Astrocyte (in vitro differentiated cells and primary cell): ENCODE measurements at regions not wholly inside any gene's neighbourhood (a gene's known extent, or its start where the extent isn't known, plus 50 kb on each side); places are given as distances from the start of the nearest gene placed in this dataset.

Source experiments
- DNase-seq: peaks from one replicate; pipeline ENCODE4 v3.0.0-alpha.2; 2010; ENCODE audit warnings: low read depth
- FAIRE-seq: peaks from 2 replicates; lab custom pipeline; 2011; peaks lifted over from hg19 to GRCh38; lab: Jason Lieb, UNC
- H2AFZ ChIP-seq: 2 replicates; pipeline ENCODE4 v1.6.0; 2012; ENCODE audit warnings: low read depth, low read length, inconsistent platforms
- H3K27ac ChIP-seq: 2 replicates; pipeline ENCODE4 v1.5.1; 2011; ENCODE audit warnings: low read depth, low read length, inconsistent platforms
- H3K27me3 ChIP-seq: 2 replicates; pipeline ENCODE4 v1.6.0; 2011; ENCODE audit warnings: low read length, inconsistent platforms; ENCODE audit not compliant: insufficient read depth
- H3K36me3 ChIP-seq: 2 replicates; pipeline ENCODE4 v1.5.1; 2011; ENCODE audit warnings: low read length, inconsistent platforms; ENCODE audit not compliant: insufficient read depth
- H3K4me1 ChIP-seq: 2 replicates; pipeline ENCODE4 v1.5.1; 2011; ENCODE audit warnings: low read length, inconsistent platforms; ENCODE audit not compliant: insufficient read depth
- H3K4me2 ChIP-seq: 2 replicates; pipeline ENCODE4 v1.6.0; 2012; ENCODE audit warnings: low read length, inconsistent platforms
- H3K4me3 ChIP-seq: 2 replicates; pipeline ENCODE4 v1.5.1; 2011; ENCODE audit warnings: low read depth, mild to moderate bottlenecking, low read length, inconsistent platforms; ENCODE audit not compliant: insufficient read depth
- H3K79me2 ChIP-seq: 2 replicates; pipeline ENCODE4 v1.6.0; 2012; ENCODE audit warnings: mild to moderate bottlenecking, low read length, inconsistent platforms; ENCODE audit not compliant: insufficient read depth
- H3K9ac ChIP-seq: 2 replicates; pipeline ENCODE4 v1.6.0; 2012; ENCODE audit warnings: mild to moderate bottlenecking, low read length, inconsistent platforms
- H3K9me3 ChIP-seq: 2 replicates; pipeline ENCODE4 v1.5.1; 2012; ENCODE audit warnings: low read depth, mild to moderate bottlenecking, low read length, inconsistent platforms; ENCODE audit not compliant: insufficient read depth
- H4K20me1 ChIP-seq: 2 replicates; pipeline ENCODE4 v1.6.0; 2012; ENCODE audit warnings: low read length, inconsistent platforms; ENCODE audit not compliant: insufficient read depth
- H3K27ac Mint-ChIP-seq: one replicate; pipeline ENCODE4 v1.8.0; 2021; ENCODE audit warnings: mild to moderate bottlenecking, mixed read lengths; ENCODE audit not compliant: unreplicated experiment
- H3K27me3 Mint-ChIP-seq: one replicate; pipeline ENCODE4 v1.8.0; 2021; ENCODE audit warnings: low read depth, mixed read lengths; ENCODE audit not compliant: unreplicated experiment
- H3K36me3 Mint-ChIP-seq: one replicate; pipeline ENCODE4 v1.8.0; 2021; ENCODE audit warnings: low read depth, mixed read lengths; ENCODE audit not compliant: unreplicated experiment
- H3K4me1 Mint-ChIP-seq: one replicate; pipeline ENCODE4 v1.8.0; 2021; ENCODE audit warnings: low read depth, mixed read lengths; ENCODE audit not compliant: unreplicated experiment
- H3K4me3 Mint-ChIP-seq: one replicate; pipeline ENCODE4 v1.8.0; 2021; ENCODE audit warnings: mild to moderate bottlenecking, moderate library complexity, mixed read lengths; ENCODE audit not compliant: unreplicated experiment
- H3K9me3 Mint-ChIP-seq: one replicate; pipeline ENCODE4 v1.8.0; 2021; ENCODE audit warnings: mild to moderate bottlenecking, mixed read lengths; ENCODE audit not compliant: unreplicated experiment
- EZH2 ChIP-seq: IDR thresholded peaks from 2 replicates; pipeline ENCODE4 v1.6.1; 2012; ENCODE audit warnings: mild to moderate bottlenecking, low read length, inconsistent platforms; ENCODE audit not compliant: insufficient read depth
- TF ChIP-seq, protein P1 (sequence below): IDR thresholded peaks from 2 replicates; pipeline ENCODE4 v1.5.1; 2011; ENCODE audit warnings: low read depth, mild to moderate bottlenecking, inconsistent platforms, low read length, moderate library complexity; ENCODE audit not compliant: insufficient read depth

DNA sequence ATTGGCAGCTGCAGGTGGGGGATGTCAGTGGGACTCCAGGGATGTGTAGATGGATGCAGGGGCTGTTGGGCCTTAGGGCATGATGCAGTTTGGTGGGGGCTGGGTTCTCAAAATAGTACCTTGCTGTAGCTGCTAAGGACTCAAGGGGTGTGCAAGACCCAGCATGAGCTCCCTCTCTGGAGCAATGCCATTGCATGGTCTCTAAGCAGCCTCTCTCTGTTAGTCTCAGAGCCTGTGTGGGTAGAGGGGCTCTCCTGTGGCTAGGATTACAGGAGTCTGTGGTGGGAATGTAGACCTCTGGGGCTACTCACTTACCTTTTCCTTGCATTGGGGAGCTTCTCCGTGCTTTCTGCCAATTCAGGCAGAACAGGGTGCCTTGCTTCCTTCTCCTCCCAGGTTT, 228.9 kb downstream of the LPIN1 start:
- Histone ChIP-seq H3K27ac (no peak overlapping the region), H3K4me3 (no peak overlapping the region), H3K9me3 (peaks cover 2% of the 10 kb centered on the region), H3K36me3 (no peaks in the 10 kb centered on the region), H2AFZ (no peak overlapping the region), H4K20me1 (no peaks in the 10 kb centered on the region), H3K27me3 (no peaks in the 10 kb centered on the region), H3K4me1 (no peaks in the 10 kb centered on the region), H3K4me2 (no peak overlapping the region), H3K79me2 (no peaks in the 10 kb centered on the region), H3K9ac (no peak overlapping the region)
- no peaks in the 10 kb centered on the region for H3K4me1 Mint-ChIP-seq
- no peak overlapping the region for H3K4me3 Mint-ChIP-seq
- peaks cover 4% of the 10 kb centered on the region for H3K36me3 Mint-ChIP-seq
- FAIRE-seq (no peak), DNase-seq (no peak)
- H3K27ac Mint-ChIP-seq = no peak overlapping the region
- H3K27me3 Mint-ChIP-seq = peaks cover 10% of the 10 kb centered on the region
- peaks cover 17% of the 10 kb centered on the region for H3K9me3 Mint-ChIP-seq
- no peak for TF ChIP-seq EZH2
- TF ChIP-seq, protein P1, sequence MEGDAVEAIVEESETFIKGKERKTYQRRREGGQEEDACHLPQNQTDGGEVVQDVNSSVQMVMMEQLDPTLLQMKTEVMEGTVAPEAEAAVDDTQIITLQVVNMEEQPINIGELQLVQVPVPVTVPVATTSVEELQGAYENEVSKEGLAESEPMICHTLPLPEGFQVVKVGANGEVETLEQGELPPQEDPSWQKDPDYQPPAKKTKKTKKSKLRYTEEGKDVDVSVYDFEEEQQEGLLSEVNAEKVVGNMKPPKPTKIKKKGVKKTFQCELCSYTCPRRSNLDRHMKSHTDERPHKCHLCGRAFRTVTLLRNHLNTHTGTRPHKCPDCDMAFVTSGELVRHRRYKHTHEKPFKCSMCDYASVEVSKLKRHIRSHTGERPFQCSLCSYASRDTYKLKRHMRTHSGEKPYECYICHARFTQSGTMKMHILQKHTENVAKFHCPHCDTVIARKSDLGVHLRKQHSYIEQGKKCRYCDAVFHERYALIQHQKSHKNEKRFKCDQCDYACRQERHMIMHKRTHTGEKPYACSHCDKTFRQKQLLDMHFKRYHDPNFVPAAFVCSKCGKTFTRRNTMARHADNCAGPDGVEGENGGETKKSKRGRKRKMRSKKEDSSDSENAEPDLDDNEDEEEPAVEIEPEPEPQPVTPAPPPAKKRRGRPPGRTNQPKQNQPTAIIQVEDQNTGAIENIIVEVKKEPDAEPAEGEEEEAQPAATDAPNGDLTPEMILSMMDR = no peak

DNA sequence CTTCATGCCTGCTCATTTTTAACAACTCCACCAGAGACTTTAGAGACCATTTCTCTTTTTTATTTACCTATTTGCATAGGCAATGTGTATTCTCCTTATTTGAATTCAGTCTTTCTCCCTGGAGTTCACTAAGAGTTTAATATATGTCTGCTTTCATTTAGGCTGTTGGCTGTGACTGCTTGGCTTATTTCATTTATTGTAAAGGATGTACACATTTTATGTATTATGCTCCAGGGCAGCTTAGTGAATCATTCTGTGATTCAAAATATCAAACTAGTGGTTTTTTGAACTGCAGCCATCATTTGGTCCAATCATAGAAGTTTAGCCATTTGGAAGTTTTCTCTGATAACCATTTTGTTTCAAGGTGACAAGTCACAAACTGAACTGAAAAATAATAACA, 229.6 kb downstream of the LPIN1 start:
- Mint-ChIP-seq H3K27ac (no peak overlapping the region), H3K27me3 (peaks cover 10% of the 10 kb centered on the region), H3K4me3 (no peak overlapping the region), H3K9me3 (peaks cover 21% of the 10 kb centered on the region), H3K4me1 (no peaks in the 10 kb centered on the region), H3K36me3 (peaks cover 4% of the 10 kb centered on the region)
- H3K4me2 ChIP-seq = no peak overlapping the region
- H3K27ac ChIP-seq = no peak overlapping the region
- no peaks in the 10 kb centered on the region for H3K27me3 ChIP-seq
- no peak overlapping the region for H3K9ac ChIP-seq
- peaks cover 2% of the 10 kb centered on the region for H3K9me3 ChIP-seq
- no peaks in the 10 kb centered on the region for H3K4me1 ChIP-seq
- H3K36me3 ChIP-seq = no peaks in the 10 kb centered on the region
- no peak for DNase-seq
- H3K4me3 ChIP-seq = no peak overlapping the region
- no peak for TF ChIP-seq EZH2
- TF ChIP-seq, protein P1 = no peak
- no peaks in the 10 kb centered on the region for H3K79me2 ChIP-seq
- H2AFZ ChIP-seq = no peak overlapping the region
- no peak for FAIRE-seq
- H4K20me1 ChIP-seq = no peaks in the 10 kb centered on the region

DNA sequence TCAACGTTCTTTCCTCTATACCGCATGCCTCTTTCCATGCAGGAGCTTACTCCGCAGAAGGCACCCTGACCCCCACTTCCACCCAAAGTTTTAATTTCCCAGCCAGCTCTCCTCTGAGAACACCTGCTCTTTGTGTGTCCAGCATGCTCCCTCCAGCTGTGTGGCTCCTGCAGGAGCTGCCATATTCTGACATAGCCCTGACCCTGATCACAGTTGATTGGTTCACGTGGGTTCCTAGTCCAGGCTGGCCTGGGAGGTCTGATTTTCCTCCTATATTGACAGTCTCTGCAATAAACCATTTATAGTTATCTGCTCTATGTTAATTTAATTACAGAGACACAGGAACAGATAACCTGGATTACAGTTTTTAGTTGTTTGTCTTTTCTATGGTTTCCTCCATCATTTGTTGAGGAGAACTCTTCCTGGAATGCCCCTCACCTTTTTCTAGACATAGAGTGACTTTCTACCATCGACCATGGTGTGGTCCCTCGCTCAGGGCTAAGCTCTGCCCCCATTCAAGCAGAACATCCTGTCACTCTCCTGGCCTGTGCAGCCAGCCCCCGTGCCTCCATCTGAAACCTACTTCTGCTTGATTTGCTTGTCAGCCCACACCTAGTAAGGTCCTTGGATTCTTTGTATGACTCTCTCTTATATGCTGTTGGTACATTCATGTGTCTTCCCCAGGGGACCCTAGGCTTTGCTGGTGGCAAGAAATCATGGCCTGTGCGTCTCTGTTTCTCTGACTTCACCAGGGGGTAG, 231.5 kb downstream of the LPIN1 start:
- Histone ChIP-seq H2AFZ (no peak overlapping the region), H3K4me1 (no peaks in the 10 kb centered on the region), H3K79me2 (no peaks in the 10 kb centered on the region), H3K9me3 (peaks cover 2% of the 10 kb centered on the region), H3K4me3 (no peak overlapping the region), H3K27me3 (no peaks in the 10 kb centered on the region), H3K36me3 (no peaks in the 10 kb centered on the region), H4K20me1 (no peaks in the 10 kb centered on the region), H3K27ac (no peak overlapping the region), H3K4me2 (no peak overlapping the region), H3K9ac (no peak overlapping the region)
- Mint-ChIP-seq H3K36me3 (peaks cover 2% of the 10 kb centered on the region), H3K27ac (no peak overlapping the region), H3K9me3 (peaks cover 26% of the 10 kb centered on the region), H3K4me3 (no peak overlapping the region), H3K4me1 (no peaks in the 10 kb centered on the region), H3K27me3 (peaks cover 10% of the 10 kb centered on the region)
- TF ChIP-seq, protein P1 = no peak
- no peak for TF ChIP-seq EZH2
- DNase-seq (no peak), FAIRE-seq (no peak)
